Neuronal stem cell (in vitro differentiated cells): ENCODE measurements at regions not wholly inside any gene's neighbourhood (a gene's known extent, or its start where the extent isn't known, plus 50 kb on each side); places are given as distances from the start of the nearest gene placed in this dataset.

ENCODE experiments used
- DNase-seq: peaks from one replicate; pipeline ENCODE4 v3.0.0-alpha.2; 2013; ENCODE audit warnings: low spot score
- H2AFZ ChIP-seq: one replicate; pipeline ENCODE4 v1.6.1; 2013; ENCODE audit warnings: mild to moderate bottlenecking, low read length, inconsistent platforms
- H2AK5ac ChIP-seq: 2 replicates; pipeline ENCODE4 v1.6.1; 2013; ENCODE audit warnings: low read depth, mild to moderate bottlenecking, inconsistent platforms, low read length, moderate library complexity, mixed read lengths
- H2BK120ac ChIP-seq: 2 replicates; pipeline ENCODE4 v1.6.1; 2013; ENCODE audit warnings: low read depth, mild to moderate bottlenecking, inconsistent platforms, low read length, moderate library complexity, mixed read lengths
- H2BK12ac ChIP-seq: one replicate; pipeline ENCODE4 v1.6.1; 2013; ENCODE audit warnings: low read length, inconsistent platforms
- H2BK15ac ChIP-seq: 2 replicates; pipeline ENCODE4 v1.6.1; 2013; ENCODE audit warnings: mild to moderate bottlenecking, low read length, inconsistent platforms, mixed read lengths
- H2BK5ac ChIP-seq: one replicate; pipeline ENCODE4 v1.6.1; 2013; ENCODE audit warnings: inconsistent platforms, mild to moderate bottlenecking, low read length, moderate library complexity
- H3K14ac ChIP-seq: one replicate; pipeline ENCODE4 v1.6.1; 2013; ENCODE audit warnings: low read length, inconsistent platforms
- H3K18ac ChIP-seq: 2 replicates; pipeline ENCODE4 v1.6.1; 2013; ENCODE audit warnings: low read length, inconsistent platforms
- H3K23ac ChIP-seq: 2 replicates; pipeline ENCODE4 v1.6.1; 2013; ENCODE audit warnings: low read depth, mild to moderate bottlenecking, mixed read lengths, low read length, inconsistent platforms; ENCODE audit not compliant: poor library complexity
- H3K27ac ChIP-seq: replicated peaks from 3 replicates; pipeline ENCODE4 v1.5.1; 2013; ENCODE audit warnings: low read length, inconsistent platforms
- H3K27me3 ChIP-seq, 3 experiments: 2 replicates each; pipeline ENCODE4 v1.6.1; 2013; ENCODE audit warnings: low read length in 3 of 3, mild to moderate bottlenecking in 2 of 3, inconsistent platforms in 1 of 3, low read depth in 1 of 3, mixed read lengths in 1 of 3, moderate library complexity in 1 of 3; ENCODE audit not compliant: control insufficient read depth in 3 of 3, insufficient read depth in 3 of 3
- H3K36me3 ChIP-seq, 2 donors: replicated peaks in 1 of 2; 2 replicates each; pipeline ENCODE4 v1.6.1; 2013; ENCODE audit warnings: low read length in 2 of 2; ENCODE audit not compliant: control insufficient read depth in 2 of 2, insufficient read depth in 2 of 2
- H3K4ac ChIP-seq: 2 replicates; pipeline ENCODE4 v1.6.1; 2013; ENCODE audit warnings: inconsistent platforms, mild to moderate bottlenecking, low read length, moderate library complexity
- H3K4me1 ChIP-seq, 2 donors: 1 replicate in 1 of 2; 2 replicates in 1 of 2; pipeline ENCODE4 v1.6.1; 2013; ENCODE audit warnings: low read length in 2 of 2, low read depth in 1 of 2; ENCODE audit not compliant: control insufficient read depth in 2 of 2, insufficient read depth in 1 of 2
- H3K4me2 ChIP-seq: one replicate; pipeline ENCODE4 v1.6.1; 2013; ENCODE audit warnings: mild to moderate bottlenecking, low read length, inconsistent platforms; ENCODE audit not compliant: insufficient read depth, poor library complexity, severe bottlenecking
- H3K4me3 ChIP-seq, 2 donors: 2 replicates each; pipeline ENCODE4 v1.5.1; 2013; ENCODE audit warnings: low read length in 2 of 2, mild to moderate bottlenecking in 2 of 2, inconsistent platforms in 1 of 2, moderate library complexity in 1 of 2
- H3K79me1 ChIP-seq: one replicate; pipeline ENCODE4 v1.6.1; 2013; ENCODE audit warnings: low read depth, mild to moderate bottlenecking, inconsistent platforms, low read length, moderate library complexity
- H3K9ac ChIP-seq: one replicate; pipeline ENCODE4 v1.6.1; 2013; ENCODE audit warnings: mild to moderate bottlenecking, low read depth, low read length, inconsistent platforms; ENCODE audit not compliant: poor library complexity
- H3K9me3 ChIP-seq, 2 donors: replicated peaks in 1 of 2; 2 replicates each; pipeline versions ENCODE3 to v1.6.1; 2013; ENCODE audit warnings: low read length in 2 of 2, mild to moderate bottlenecking in 2 of 2, inconsistent platforms in 1 of 2, low read depth in 1 of 2, mixed read lengths in 1 of 2, moderate library complexity in 1 of 2; ENCODE audit not compliant: control insufficient read depth in 2 of 2, insufficient read depth in 1 of 2
- H4K8ac ChIP-seq: one replicate; pipeline ENCODE4 v1.6.1; 2013; ENCODE audit warnings: low read depth, mild to moderate bottlenecking, inconsistent platforms, low read length, moderate library complexity
- H4K91ac ChIP-seq: one replicate; pipeline ENCODE4 v1.6.1; 2013; ENCODE audit warnings: low read length, low read depth, mild to moderate bottlenecking, inconsistent platforms; ENCODE audit not compliant: poor library complexity
- WGBS, 2 donors: extraction: QIAGEN DNeasy Blood & Tissue Kit; methylation state at CpG; one replicate each; pipeline ENCODE4 v1.1.7; 2013; ENCODE audit warnings: missing lambda C conversion rate in 2 of 2, mixed read lengths in 1 of 2; ENCODE audit not compliant: insufficient read length in 2 of 2, insufficient replicate concordance in 1 of 2; ENCODE audit errors: extremely low coverage in 2 of 2; 5-methylcytosine and 5-hydroxymethylcytosine counted together

DNA sequence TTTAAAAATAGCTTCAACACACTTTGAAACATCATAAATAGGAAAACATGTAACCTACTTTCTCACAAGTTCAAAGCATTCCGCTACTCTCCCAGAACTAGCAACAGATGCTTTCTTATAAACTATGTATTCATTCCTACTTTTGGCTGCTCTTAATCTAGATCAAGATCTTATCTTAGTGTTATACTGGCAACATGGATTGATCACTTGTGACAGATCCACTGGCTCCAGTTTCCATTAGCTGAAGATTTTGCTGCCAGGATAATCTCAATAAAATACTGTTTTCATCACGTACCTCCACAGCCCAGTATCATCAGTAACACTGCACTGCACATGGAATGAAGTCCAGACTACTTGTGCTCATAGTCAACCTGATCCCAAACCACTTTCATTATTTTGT lies 491.7 kb upstream of the AGTR1 start:
- no peak overlapping the region for H3K27ac ChIP-seq

DNA sequence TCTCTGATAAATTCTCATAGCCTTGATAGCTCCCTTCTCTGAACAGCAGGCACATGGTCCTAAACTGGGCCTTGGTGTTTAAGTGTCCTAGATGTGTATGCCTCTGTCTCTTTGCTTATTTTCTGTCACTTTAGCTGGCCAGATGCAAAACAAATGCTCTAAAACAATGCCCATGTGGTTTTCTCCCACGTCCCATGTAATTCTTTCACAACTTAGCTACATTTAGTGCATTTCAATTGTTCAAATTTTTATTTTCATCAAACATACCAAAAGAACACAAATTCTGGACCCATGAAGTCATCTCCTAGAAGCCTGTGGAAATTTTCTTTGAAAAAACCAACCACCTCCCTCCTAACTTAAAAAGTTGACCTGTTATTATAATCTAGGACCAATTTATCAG lies 491.3 kb upstream of the AGTR1 start:
- no peak overlapping the region for H2BK15ac ChIP-seq
- H3K27me3 ChIP-seq, result no peaks in the 10 kb centered on the region
- peaks cover 3 to 5% of the 10 kb centered on the region in 2 donors for H3K4me1 ChIP-seq
- no CpG with 5 or more reads among the region's 1 CpG for WGBS, 2 donors
- no peak overlapping the region for H3K23ac ChIP-seq
- DNase-seq, result no peak
- no peak overlapping the region for H3K4me3 ChIP-seq
- H3K9ac ChIP-seq, result no peak overlapping the region
- H3K36me3 ChIP-seq, result no peaks in the 10 kb centered on the region
- H2BK120ac ChIP-seq, result no peak overlapping the region
- H4K91ac ChIP-seq, result no peak overlapping the region
- H3K18ac ChIP-seq, result no peak overlapping the region
- H3K9me3 ChIP-seq, result no peaks in the 10 kb centered on the region
- H3K27ac ChIP-seq, result no peak overlapping the region
- no peak overlapping the region for H2BK12ac ChIP-seq
- no peak overlapping the region for H2BK5ac ChIP-seq
- H3K4ac ChIP-seq, result no peak overlapping the region
- H3K14ac ChIP-seq, result no peak overlapping the region
- no peak overlapping the region for H4K8ac ChIP-seq
- H2AFZ ChIP-seq, result no peak overlapping the region
- H2AK5ac ChIP-seq, result no peak overlapping the region
- no peaks in the 10 kb centered on the region for H3K79me1 ChIP-seq
- no peak overlapping the region for H3K4me2 ChIP-seq

More for the DNA sequence above, 491.7 kb upstream of the AGTR1 start:
- H2BK15ac ChIP-seq, result no peak overlapping the region
- H2BK12ac ChIP-seq, result no peak overlapping the region
- no peaks in the 10 kb centered on the region for H3K9me3 ChIP-seq
- no peaks in the 10 kb centered on the region for H3K79me1 ChIP-seq
- no peak overlapping the region for H4K8ac ChIP-seq
- H3K27me3 ChIP-seq, result no peaks in the 10 kb centered on the region
- no peak overlapping the region for H2BK5ac ChIP-seq
- H3K4me3 ChIP-seq, result no peak overlapping the region
- no peak overlapping the region for H3K4me2 ChIP-seq
- H3K36me3 ChIP-seq, result no peaks in the 10 kb centered on the region
- no peak overlapping the region for H2AFZ ChIP-seq
- H2AK5ac ChIP-seq, result no peak overlapping the region
- no peak overlapping the region for H3K4ac ChIP-seq
- no peak for DNase-seq
- H3K14ac ChIP-seq, result no peak overlapping the region
- H3K18ac ChIP-seq, result no peak overlapping the region
- no peak overlapping the region for H4K91ac ChIP-seq
- H2BK120ac ChIP-seq, result no peak overlapping the region
- no peak overlapping the region for H3K9ac ChIP-seq
- no peak overlapping the region for H3K23ac ChIP-seq
- peaks cover 3 to 5% of the 10 kb centered on the region in 2 donors for H3K4me1 ChIP-seq
- WGBS, 2 donors, result no CpG with 5 or more reads among the region's 2 CpGs

DNA sequence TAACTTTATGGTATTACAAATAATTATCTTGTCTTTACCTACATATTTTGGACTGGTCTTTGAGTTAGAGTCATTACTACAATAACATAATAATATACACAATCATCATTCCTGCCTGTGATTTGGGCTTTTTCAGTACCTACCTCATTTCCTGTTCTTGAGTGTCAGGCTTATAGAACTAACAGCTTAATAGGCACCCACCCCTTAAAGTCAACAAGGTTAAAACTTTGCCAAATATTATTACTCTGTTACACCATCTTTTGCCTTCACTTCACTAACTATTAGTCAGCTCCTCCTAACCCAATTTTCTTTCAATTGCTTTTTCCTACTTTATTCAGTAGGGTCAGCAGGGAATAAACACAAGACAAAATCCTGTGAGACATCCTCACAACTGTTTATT lies 488.7 kb upstream of the AGTR1 start:
- H3K18ac ChIP-seq, result no peak overlapping the region
- H2BK5ac ChIP-seq, result no peak overlapping the region
- no peaks in the 10 kb centered on the region for H3K9me3 ChIP-seq
- H2BK12ac ChIP-seq, result no peak overlapping the region
- H3K36me3 ChIP-seq, result no peaks in the 10 kb centered on the region
- no peak overlapping the region for H2BK15ac ChIP-seq
- H3K4me1 ChIP-seq, result peaks cover 0 to under 1% of the 10 kb centered on the region in 2 donors
- H2AFZ ChIP-seq, result no peak overlapping the region
- H4K91ac ChIP-seq, result no peak overlapping the region
- H3K9ac ChIP-seq, result no peak overlapping the region
- H3K27me3 ChIP-seq, result no peaks in the 10 kb centered on the region
- H3K4ac ChIP-seq, result no peak overlapping the region
- no peak overlapping the region for H3K4me2 ChIP-seq
- no peaks in the 10 kb centered on the region for H3K79me1 ChIP-seq
- H2AK5ac ChIP-seq, result no peak overlapping the region
- H2BK120ac ChIP-seq, result no peak overlapping the region
- H3K27ac ChIP-seq, result no peak overlapping the region
- H4K8ac ChIP-seq, result no peak overlapping the region
- H3K23ac ChIP-seq, result no peak overlapping the region
- H3K14ac ChIP-seq, result no peak overlapping the region
- DNase-seq, result no peak
- no peak overlapping the region for H3K4me3 ChIP-seq

DNA sequence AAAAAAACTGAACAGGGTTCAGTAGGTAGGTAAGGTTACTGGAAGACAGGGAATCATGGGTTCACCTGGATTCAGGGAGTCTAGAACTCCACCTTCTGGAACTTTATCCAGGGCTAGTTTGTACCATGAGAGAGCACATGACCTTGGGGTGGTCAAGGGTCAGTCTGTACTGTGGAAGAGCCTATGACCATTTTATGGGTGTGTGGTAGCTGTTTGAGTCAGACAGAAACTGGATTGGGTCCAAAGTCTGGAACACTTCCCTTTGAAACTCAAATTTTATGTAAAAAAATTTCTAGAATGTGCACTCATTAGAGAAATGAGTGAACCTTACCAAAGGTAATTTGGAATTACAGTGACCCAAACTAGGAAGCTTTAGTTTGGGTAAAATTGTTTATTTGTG lies 486.0 kb upstream of the AGTR1 start:
- Histone ChIP-seq H2BK15ac (no peak overlapping the region), H3K18ac (no peak overlapping the region), H4K91ac (no peak overlapping the region), H2BK12ac (no peak overlapping the region), H3K4ac (no peak overlapping the region), H2BK5ac (no peak overlapping the region), H3K9me3 (no peaks in the 10 kb centered on the region), H2AK5ac (no peak overlapping the region), H3K23ac (no peak overlapping the region), H3K4me1 (no peaks in the 10 kb centered on the region), H3K27me3 (no peaks in the 10 kb centered on the region), H2BK120ac (no peak overlapping the region), H3K4me3 (no peak overlapping the region), H3K14ac (no peak overlapping the region), H3K27ac (no peak overlapping the region), H3K4me2 (no peak overlapping the region), H3K9ac (no peak overlapping the region), H4K8ac (no peak overlapping the region), H3K36me3 (no peaks in the 10 kb centered on the region), H3K79me1 (no peaks in the 10 kb centered on the region), H2AFZ (no peak overlapping the region)
- no peak for DNase-seq
